ENCODE measurements at regions not wholly inside any gene's neighbourhood (a gene's known extent, or its start where the extent isn't known, plus 50 kb on each side); places are given as distances from the start of the nearest gene placed in this dataset.
"Not testable (repeated sequence)": the region's sequence is repeated elsewhere in the genome, so short reads cannot be mapped to it uniquely, and the experiment has no call there.

DNA sequence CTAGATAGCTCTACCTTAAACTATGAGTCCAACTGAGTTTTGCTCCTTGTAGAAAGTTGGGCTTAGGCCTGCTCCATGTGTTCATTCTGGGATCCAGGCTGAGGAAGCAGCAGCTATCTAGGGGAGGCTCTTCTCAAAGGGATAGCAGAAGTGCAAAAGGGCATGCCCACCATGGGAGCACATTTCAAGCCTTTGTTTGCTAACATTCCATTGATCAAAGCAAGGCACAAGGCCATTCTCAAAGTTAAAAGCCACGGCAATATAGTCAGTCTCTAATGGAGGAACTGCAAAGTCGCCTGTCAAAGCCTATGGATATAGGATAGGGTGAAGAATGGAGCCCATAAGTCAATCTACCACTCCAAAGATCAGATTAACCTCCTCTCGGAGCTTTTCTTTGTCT, 488.1 kb upstream of the ARX start:
- in situ Hi-C loops (cut with HindIII; ENCODE audit: low sequenced_read_pairs), result no loop called here

DNA sequence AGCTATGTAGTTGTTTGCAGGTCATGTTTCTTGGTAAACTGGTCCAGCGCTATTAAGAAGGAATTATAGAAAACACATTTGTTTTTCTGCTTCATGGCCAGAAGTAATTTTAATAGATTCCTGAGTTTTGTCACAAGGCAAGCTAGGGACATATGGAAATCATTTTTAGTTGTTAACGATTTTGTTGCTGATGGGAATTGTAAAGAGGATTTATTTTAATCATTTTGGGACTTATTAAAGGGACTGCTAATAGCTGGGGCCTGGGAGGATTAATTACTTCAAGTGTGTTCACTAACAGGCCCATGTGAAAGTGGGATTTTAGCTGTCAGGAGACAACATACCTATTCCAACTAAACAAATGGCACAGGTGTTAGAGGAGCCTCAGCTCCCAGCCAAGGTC, 492.0 kb upstream of the ARX start:
- in situ Hi-C loops (cut with HindIII; ENCODE audit: low sequenced_read_pairs), result no loop called here

DNA sequence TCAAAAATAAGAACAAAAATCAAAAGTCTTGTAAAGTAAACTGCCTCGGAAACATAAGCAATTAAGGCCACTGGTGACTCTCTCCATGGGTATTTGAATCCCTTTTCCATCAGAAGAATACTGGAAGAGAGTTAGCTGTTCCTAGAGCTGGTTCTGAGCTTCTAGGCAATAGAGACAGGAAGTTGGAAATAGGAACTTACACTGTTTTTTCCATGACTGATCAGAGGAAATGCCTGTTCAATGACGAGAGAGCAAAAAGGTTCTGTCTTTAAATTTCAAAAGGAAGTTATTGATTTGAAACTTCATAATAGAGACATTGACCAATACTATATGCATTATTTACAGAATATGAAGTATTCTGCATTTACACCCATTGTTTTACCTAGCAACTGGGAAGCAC, 503.5 kb upstream of the ARX start:
- in situ Hi-C loops (cut with HindIII; ENCODE audit: low sequenced_read_pairs), result loop anchor here (5.0 kb wide), 1 partner anchor 103 kb away; no protein-coding TSS in a partner anchor

DNA sequence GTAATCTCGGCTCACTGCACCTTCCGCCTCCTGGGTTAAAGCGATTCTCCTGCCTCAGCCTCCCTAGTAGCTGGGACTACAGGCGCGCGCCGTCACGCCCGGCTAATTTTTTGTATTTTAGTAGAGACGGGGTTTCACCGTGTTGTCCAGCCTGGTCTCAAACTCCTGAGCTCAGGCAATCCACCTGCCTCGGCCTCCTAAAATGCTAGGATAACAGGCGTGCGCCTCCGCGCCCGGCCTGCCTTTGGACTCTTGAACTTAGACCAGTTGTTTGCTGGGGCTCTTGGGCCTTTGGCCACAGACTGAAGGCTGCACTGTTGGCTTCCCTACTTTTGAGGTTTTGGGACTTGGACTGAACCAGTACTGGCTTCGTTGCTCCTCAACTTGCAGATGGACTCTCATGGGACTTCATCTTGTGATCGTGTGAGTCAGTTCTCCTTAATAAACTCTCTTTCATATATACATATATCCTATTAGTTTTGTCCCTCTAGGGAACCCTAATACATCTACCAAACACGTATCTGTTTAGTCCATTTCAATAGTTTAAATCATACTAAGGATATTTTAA, 506.8 kb upstream of the ARX start:
- in situ Hi-C loops (cut with HindIII; ENCODE audit: low sequenced_read_pairs), result not testable (repeated sequence)

DNA sequence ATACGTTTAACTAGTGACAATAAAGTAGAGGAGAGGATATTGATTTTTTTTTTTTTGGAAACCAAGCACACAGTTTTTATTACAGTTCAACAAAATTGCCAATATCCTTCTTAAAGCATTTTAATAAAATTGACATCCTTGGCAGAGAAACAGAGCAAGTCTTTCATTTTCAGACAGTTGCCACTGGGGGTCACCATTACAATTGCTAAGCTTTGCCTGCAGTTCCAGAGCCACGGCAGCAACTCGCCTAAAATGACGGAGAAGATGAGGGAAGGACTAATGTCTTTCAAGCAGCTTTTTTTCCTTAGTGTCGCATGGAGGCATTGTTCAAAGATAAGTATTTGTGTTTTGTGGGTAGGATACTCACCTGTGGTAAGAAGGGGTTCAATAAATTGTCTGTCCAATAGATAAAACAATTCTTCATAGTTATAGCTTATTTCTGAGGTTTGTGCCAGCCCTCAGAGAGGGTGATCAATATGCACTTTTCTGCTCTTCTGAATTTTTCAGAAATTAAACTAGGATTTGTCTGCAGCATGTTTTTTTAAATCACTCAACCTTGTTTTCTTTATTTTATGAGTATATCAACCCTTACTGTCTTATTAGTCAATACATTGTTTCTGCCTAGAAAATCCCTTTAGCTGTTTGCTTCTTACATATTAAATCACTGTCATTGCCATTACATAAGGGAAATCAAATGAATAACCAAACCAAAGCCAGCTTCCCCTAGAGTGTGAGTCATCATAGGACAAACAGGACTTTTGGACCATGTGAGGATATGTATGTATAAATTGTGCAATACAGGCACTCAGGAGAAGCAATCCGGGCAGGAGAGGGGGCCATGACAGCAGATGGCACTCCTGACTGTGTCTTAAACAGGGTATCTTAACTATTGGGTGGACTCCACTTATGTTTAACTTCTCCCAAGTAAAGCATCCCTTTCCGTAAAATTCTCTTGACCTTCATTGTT, 508.1 kb upstream of the ARX start:
- in situ Hi-C loops (cut with HindIII; ENCODE audit: low sequenced_read_pairs), result no loop called here

DNA sequence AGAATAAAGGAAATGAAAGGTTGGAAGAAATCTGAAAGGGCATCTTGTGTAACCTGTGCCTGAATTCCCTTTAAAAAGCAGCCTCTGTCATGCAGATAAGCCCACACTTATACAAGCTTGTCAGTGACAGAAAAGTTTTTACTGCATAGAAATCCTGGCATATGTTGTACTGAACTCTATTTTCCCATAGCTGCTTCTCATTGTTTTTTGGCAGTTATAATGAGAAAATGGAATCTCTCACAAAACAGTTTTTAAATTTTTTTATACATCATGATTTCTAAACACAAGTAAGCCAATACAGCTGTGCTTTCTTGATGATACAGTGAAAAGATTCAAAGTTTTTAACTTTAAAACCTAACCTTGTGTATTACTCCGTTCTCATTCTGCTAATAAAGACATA, 511.4 kb upstream of the ARX start:
- in situ Hi-C loops (cut with HindIII; ENCODE audit: low sequenced_read_pairs), result no loop called here

DNA sequence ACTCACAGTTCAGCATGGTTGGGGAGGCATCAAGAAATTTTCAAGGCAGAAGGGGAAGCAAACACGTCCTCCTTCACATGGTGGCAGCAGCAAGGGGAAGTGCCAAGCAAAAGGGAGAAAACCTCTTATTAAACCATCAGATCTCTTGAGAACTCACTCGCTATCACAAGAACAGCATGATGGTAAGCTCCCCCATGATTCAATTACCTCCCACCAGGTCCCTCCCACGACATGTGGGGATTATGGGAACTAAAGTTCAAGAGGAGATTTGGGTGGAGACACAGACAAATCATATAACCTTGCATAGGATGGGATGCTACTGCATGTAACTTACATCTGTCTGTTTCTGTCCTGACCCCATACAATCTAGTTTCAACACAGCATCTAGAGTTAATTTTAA, 511.8 kb upstream of the ARX start:
- in situ Hi-C loops (cut with HindIII; ENCODE audit: low sequenced_read_pairs), result no loop called here

DNA sequence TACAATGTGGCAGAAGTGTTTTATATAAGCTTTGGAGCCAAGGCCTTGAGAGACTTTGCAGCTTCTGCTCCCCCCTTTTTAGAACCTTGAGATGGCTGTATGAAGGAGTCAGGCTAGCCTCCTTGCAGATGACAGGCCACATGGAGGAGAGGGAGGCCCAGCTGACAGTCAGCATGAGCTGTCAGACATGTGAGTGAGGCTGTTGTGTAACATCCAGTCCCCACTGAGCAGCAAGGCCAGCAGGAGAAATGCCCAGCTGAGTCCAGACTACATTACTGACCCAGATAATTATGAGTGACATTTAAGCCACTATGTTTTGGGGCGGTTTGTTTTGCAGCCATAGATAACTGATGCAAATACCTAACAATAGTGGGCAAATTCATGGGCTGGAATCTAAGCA, 515.3 kb upstream of the ARX start:
- in situ Hi-C loops (cut with HindIII; ENCODE audit: low sequenced_read_pairs), result no loop called here

DNA sequence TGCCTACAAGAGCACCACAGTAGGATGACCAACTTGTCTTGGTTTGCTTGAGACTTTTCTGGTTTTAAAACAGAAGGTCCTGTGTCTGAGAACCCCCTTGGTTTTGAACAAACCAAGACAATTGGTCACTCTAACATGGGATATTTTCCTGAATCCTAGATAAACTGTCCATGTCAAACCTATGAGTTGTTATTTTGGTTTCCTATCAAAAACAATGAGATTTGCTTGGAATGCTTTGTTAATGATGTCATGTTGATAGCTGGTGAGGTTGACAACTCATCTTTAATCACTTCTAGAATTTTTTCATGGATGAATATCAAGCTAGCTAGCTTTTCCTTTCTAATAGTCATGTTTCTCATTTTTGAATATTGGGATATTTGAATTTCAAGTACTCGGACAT, 518.3 kb upstream of the ARX start:
- in situ Hi-C loops (cut with HindIII; ENCODE audit: low sequenced_read_pairs), result no loop called here

DNA sequence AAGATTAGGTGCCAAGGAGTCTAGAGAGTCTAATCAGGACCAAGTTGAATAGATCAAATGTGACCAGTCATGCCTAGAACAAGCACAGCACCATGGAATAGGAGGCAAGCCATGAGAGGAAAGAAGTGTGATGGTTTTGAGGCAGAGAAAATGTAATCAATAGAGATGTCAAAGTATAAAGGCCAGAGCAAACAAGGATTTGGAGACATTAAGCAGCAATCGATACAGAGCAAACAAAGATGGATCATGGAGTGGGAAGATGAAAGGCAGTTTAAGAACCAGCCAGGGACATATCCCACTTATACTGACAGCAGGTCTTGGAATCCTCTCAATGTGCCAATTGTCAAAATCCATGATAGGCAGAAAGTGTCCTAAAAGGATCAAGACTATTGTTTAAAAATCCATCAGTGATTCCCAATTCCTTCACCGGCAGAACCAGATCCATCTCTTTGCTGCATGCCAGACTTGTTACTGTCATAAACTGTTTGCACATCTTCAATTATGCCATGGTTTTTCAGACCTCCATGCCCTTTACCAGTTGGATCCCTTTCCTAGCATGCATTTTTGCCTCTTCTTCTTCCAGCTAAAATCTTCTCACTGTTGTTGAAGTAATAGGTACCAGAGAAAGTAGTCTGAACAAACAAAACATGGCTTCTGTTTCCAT, 520.7 kb upstream of the ARX start:
- in situ Hi-C loops (cut with HindIII; ENCODE audit: low sequenced_read_pairs), result no loop called here

DNA sequence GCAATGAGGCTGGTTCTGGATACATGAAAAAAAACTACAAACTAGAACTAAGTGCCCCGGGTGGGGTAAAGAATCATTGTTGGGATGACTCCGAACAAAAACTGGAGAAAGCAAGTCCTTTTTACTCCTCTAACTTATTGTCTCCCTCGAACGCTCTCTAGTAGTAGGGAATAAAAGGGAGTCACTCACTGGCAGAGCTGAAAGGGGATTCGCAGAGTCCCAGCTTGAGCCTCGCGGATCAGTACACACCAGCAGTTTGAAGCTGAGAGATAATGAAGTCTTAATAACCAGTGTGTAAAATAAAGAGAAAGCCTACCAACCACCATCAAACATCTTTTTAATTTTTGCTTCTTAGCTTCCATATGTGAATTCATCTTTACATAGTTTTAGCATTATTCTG, 521.9 kb upstream of the ARX start:
- in situ Hi-C loops (cut with HindIII; ENCODE audit: low sequenced_read_pairs), result no loop called here

DNA sequence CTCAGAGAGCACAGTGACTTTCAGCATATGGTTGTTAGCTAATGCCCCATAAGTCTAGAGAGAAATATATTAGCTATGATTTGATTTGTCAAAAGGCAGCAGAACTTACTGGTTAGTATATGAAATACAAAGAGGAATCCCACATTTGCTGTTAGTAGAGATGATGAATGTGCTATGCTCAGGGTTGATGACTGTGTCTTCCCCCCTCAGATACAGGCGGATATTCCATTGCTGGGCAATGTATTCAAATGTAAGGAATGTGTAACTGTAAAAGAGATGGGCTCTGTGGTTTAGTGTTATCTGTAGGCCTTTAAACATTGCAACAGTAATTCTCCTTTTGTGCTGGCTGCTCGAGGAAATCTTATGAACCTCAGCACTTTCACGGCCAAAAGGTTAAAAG, 528.9 kb upstream of the ARX start:
- in situ Hi-C loops (cut with HindIII; ENCODE audit: low sequenced_read_pairs), result no loop called here

DNA sequence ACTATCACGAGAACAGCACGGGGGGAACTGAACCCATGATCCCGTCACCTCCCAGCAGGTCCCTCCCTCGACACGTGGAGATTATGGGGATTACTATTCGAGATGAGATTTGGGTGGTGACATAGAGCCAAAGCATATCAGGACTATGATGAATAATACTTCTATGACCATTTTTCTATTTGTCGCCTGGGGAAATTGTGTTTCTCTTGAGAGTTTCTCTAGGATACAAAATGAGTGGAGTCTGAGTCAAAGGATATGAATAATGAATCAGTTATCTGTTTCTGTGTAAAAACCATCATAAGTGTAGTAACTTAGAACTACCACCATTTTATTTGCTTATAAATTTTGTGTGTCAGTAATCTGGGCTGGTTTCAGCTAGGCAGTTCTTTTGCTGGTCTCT, 533.0 kb upstream of the ARX start:
- in situ Hi-C loops (cut with HindIII; ENCODE audit: low sequenced_read_pairs), result no loop called here

DNA sequence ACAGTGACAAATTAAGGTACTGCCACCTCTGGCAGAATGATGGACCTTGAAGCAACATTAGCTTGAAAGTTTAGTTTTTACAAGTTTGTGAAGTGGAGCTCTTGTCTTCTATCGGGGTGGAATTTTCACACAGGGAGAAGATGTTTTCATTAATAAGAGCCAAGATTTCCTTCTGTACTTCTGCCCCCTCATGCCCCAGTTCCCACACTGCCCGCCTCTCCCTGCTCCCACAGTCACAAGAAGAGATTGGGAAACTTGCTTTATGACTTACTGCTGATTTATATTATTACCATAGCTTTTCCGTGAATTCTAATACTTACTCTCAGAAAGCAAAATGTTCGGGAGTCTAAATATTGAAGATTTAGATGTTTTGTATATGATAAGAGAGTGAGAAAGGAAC, 539.8 kb upstream of the ARX start:
- in situ Hi-C loops (cut with HindIII; ENCODE audit: low sequenced_read_pairs), result no loop called here

DNA sequence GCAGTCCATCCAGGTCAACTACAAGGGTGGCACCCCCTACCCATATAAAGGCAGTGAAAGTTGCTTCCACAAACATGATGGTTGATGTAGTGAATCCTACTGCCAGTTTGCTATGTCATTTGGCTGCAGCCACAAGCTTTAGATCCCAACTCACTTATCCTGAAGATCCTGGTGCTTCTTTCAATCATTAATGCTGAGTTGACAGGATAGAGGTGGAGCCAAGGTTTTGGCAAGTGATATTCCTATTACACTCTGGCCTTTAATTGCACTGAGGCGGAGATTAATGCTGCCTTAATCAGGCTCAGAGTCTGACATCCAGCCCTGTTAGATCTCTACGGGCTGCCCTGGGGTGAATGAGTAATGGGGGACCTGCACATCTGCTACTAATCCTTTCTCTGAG, 542.4 kb upstream of the ARX start:
- in situ Hi-C loops (cut with HindIII; ENCODE audit: low sequenced_read_pairs), result no loop called here

DNA sequence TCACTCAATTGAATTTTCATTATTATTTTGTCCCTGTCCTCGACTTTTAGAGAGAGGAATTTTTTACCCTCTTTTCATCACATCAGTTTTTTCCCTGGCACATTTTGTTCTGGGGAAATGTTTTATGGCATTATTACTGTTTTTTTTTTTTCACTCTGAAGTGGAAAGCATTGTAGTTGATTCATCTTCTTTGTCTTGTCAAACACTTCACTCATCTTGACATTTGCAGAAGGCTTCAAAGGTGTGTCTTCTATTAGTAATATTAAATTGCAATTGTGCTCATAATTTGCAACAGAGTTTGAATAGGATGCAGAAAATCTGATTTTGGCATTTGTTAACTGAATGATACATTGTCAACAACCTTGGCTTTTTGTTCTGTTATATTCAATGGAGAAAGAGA, 545.4 kb upstream of the ARX start:
- in situ Hi-C loops (cut with HindIII; ENCODE audit: low sequenced_read_pairs), result no loop called here

DNA sequence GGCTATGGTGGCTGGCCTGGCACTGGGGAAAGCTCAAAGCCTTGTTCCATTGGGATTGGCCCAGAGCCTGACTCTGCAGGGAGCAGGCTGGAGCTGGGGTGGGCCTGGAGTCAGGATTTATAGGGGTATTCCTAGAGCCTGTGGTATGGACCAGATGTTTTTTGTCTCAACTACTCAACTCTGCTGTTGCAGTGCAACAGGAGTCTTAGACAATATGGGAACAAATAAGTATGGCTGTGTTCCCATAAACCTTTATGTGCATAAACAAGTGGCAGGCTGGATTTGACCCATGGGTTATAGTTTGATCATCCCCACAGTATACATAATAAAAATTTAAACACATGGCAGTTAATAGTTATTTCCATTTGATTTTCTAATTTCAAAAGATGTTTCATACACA, 557.9 kb upstream of the ARX start:
- in situ Hi-C loops (cut with HindIII; ENCODE audit: low sequenced_read_pairs), result no loop called here

DNA sequence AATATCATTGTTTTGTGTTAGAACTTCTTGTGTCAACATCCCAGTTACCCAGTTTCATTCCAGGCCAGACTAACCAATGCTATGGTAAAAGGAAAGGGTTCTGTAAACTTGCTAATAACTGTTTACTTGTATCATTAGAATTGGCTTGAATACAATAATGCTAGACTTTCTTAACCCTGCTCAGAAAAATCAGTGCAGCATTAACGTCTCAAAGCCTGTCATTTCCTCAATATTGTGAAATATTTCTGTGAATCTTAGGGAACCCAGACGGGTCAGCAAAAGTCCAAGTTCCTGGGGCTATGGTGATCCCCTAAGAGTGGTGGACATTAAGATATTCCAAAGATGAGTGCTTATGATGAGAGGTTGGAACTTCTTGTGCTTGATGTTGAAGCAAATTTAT, 541.2 kb upstream of the MAGEB18 start:
- in situ Hi-C loops (cut with HindIII; ENCODE audit: low sequenced_read_pairs), result no loop called here

DNA sequence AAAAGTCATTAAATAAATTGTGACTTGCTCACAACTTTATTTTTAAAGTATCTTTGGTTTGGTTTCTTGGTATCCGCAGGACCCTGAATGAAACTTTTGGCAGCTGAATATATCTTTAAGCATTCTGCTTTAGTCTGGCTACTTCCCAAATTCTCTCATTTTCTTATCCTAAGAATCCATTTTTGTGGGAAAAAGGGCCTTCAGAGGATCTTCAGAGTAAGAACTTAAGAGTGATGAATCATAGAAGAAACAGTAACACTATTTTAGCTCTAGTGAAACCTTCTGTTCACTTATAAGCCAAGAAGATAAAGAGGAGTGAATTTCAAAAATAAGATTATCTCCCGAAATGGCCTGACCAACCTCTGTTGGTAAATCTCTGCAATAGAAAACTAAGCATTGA, 540.6 kb upstream of the MAGEB18 start:
- in situ Hi-C loops (cut with HindIII; ENCODE audit: low sequenced_read_pairs), result no loop called here

DNA sequence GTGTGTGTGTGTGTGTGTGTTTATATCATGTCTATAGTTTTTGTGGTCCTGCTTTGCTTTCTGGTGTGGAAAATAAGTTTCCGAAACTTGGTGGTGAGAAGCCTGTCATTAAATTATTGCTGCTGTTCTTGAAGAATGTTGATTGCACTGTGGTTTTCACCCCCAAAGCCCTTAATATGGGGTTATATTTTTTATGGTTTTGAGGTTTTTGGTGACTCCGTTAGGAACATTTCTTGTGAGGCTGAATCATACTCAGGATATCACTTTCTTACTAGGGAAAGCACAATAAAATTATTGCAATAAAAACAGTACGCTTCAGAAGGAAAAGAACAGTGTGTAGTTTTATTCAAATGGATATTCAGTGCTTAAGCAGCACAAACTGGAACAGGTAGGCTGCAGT, 539.1 kb upstream of the MAGEB18 start:
- in situ Hi-C loops (cut with HindIII; ENCODE audit: low sequenced_read_pairs), result no loop called here

DNA sequence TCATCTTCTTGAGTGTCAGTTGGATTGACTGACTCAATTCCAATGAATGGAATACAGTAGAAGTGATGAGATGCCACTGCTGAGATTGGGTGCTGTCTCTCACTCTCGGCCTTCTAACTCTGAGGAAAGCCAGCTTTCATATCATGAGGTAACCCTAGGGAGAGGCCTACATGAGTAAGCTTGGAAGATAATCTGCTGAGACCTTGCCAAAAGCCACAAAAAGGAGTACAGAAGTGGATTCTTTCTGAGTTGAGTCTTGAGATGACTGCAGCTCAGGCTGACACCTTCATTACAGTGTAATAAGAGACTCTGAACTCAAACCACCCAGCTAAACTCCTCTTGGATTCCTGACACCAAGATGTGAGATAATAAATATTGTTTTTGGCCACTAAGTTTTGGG, 537.4 kb upstream of the MAGEB18 start:
- in situ Hi-C loops (cut with HindIII; ENCODE audit: low sequenced_read_pairs), result no loop called here

DNA sequence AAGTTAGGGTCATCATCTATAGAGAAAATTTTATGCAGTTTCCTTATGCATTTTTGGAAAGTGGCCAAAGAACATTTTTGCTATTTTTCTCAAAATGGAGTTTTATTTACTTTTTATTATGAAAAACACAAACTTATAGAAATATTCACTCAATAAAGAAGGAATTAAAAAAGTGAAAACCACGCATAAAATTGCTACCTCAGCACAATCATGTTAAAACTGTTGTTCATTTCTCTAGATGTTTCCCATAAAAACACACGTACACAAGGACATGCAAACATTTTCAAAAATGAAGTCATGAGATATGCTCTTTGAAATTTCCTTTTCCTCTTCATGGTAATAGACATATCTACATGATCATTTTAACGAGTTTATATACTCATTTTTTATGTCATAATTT, 536.8 kb upstream of the MAGEB18 start:
- in situ Hi-C loops (cut with HindIII; ENCODE audit: low sequenced_read_pairs), result no loop called here
